Memory B cell (primary cell): ENCODE measurements at regions not wholly inside any gene's neighbourhood (a gene's known extent, or its start where the extent isn't known, plus 50 kb on each side); places are given as distances from the start of the nearest gene placed in this dataset.
A peak's percentile ranks its signal among the peaks of the same experiment; 100 is the strongest.
"Not testable (repeated sequence)": the region's sequence is repeated elsewhere in the genome, so short reads cannot be mapped to it uniquely, and the experiment has no call there.

Experiments used
- ATAC-seq: fragments of 150-1000 bp; cut with Tn5 transposase; 2 replicates; pipeline ENCODE4 v1.10.0; 2021; ENCODE audit warnings: low read depth, mild to moderate bottlenecking, moderate library complexity
- DNase-seq, 2 donors: peaks; one replicate each; pipeline ENCODE4 v3.0.0; 2022; ENCODE audit warnings: low spot score in 2 of 2
- H3K27ac Mint-ChIP-seq: one replicate; pipeline ENCODE4 v1.8.0; 2022; ENCODE audit warnings: mild to moderate bottlenecking, moderate library complexity, mixed read lengths
- H3K27me3 Mint-ChIP-seq: one replicate; pipeline ENCODE4 v1.8.0; 2022; ENCODE audit warnings: mixed read lengths
- H3K36me3 Mint-ChIP-seq: one replicate; pipeline ENCODE4 v1.8.0; 2022; ENCODE audit warnings: mild to moderate bottlenecking, mixed read lengths
- H3K4me1 Mint-ChIP-seq: one replicate; pipeline ENCODE4 v1.8.0; 2022; ENCODE audit warnings: mixed read lengths
- H3K4me3 Mint-ChIP-seq: one replicate; pipeline ENCODE4 v1.8.0; 2022; ENCODE audit warnings: mild to moderate bottlenecking, moderate library complexity, mixed read lengths
- H3K9me3 Mint-ChIP-seq: one replicate; pipeline ENCODE4 v1.8.0; 2022; ENCODE audit warnings: mixed read lengths

DNA sequence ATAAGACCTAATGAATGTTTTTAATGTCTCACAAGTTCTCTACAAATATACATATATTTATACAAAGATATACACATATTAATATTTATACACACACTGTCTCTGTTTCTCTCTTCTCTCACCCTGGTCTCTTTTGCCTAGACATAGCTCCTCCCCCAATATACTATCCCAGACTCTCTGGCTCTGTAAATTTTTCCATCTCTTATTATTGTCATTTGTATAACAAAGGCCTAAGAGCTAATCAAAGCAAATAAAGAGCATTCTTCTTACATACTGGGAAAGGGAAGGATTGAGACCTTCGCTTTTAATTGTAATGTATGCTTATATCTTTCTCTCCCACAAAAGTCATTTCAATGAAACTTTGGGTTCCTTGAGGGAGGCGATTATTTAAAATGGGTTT is 318.1 kb downstream of the ADAMTS20 start:
- ATAC-seq (no peak), DNase-seq (no peak)
- no peak overlapping the region for H3K27ac Mint-ChIP-seq
- peaks cover 2% of the 10 kb centered on the region for H3K9me3 Mint-ChIP-seq
- no peak overlapping the region for H3K4me3 Mint-ChIP-seq
- no peaks in the 10 kb centered on the region for H3K27me3 Mint-ChIP-seq
- peaks cover 10% of the 10 kb centered on the region for H3K4me1 Mint-ChIP-seq
- H3K36me3 Mint-ChIP-seq, result no peaks in the 10 kb centered on the region

- no peaks in the 10 kb centered on the region for H3K9me3 Mint-ChIP-seq
- no peak overlapping the region for H3K4me3 Mint-ChIP-seq
- H3K36me3 Mint-ChIP-seq, result peaks cover 2% of the 10 kb centered on the region
- H3K27me3 Mint-ChIP-seq, result peaks cover 10% of the 10 kb centered on the region
- DNase-seq, result no peak
- ATAC-seq, result no peak
- H3K27ac Mint-ChIP-seq, result no peak overlapping the region
- no peaks in the 10 kb centered on the region for H3K4me1 Mint-ChIP-seq
Measured at GRCh38 chr12:43226151-43226550, 325.9 kb downstream of the ADAMTS20 start.

DNA sequence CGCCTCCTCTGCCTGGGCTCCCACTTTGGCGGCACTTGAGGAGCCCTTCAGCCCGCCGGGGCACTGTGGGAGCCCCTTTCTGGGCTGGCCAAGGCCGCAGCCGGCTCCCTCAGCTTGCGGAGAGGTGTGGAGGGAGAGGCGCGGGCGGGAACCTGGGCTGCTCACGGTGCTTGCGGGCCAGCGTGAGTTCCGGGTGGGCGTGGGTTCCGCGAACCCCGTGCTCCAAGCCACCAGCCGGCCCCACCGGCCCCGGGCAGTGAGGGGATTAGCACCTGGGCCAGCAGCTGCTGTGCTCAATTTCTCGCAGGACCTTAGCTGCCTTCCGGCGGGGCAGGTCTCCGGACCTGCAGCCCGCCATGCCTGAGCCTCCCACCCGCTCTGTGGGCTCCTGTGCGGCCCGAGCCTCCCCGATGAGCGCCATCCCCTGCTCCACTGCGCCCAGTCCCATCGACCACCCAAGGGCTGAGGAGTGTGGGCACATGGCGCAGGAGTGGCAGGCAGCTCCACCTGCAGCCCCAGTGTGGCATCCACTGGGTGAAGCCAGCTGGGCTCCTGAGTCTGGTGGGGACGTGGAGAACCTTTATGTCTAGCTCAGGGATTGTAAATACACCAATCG is 327.7 kb downstream of the ADAMTS20 start:
- not testable (repeated sequence) for DNase-seq, H3K36me3 Mint-ChIP-seq, ATAC-seq, H3K4me3 Mint-ChIP-seq, H3K9me3 Mint-ChIP-seq, H3K27ac Mint-ChIP-seq, H3K4me1 Mint-ChIP-seq
- H3K27me3 Mint-ChIP-seq, result peaks cover 10% of the 10 kb centered on the region

DNA sequence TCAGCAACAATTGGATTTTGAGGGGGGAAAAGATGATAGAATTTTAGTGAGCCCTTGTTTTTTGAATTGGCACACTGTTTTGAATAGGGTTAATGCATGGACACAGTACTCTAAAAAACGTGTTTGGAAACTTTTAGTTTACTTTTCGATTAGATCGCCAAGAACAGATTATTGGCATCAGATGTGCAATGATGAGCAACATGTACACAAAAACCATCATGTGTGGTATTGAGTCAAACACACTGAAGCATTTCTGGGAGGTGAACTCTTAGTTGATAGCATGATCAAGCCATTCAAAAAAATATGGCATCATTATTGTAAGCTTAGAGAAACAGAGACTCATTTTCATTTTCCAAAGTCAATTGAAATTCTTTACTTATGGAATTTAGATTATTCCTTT is 329.2 kb downstream of the ADAMTS20 start:
- DNase-seq (no peak), ATAC-seq (no peak)
- Mint-ChIP-seq H3K27me3 (peaks cover 10% of the 10 kb centered on the region), H3K4me1 (no peaks in the 10 kb centered on the region), H3K9me3 (no peaks in the 10 kb centered on the region), H3K27ac (no peak overlapping the region), H3K4me3 (no peak overlapping the region), H3K36me3 (peaks cover 2% of the 10 kb centered on the region)

DNA sequence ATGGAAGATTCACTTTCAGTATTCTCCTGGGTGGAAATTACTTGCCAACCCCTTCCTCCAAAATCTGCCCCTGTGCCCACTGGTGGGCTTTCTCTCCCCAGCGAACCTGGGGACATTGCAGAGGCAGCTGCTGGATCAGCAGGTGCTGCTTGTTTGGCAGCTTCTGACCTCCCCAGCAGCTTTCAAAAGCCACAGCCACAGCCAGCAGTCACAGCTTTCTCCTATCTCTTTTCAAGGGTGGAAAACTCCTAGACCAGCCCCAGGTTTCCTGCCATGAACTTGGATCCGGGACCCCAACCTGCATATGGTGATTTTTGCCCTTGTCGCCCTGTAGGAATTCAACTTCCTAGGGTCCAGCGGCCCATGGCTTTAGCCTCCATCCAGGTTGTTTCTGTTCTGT is 330.8 kb downstream of the ADAMTS20 start:
- DNase-seq, result no peak
- ATAC-seq, result no peak
- Mint-ChIP-seq H3K9me3 (no peaks in the 10 kb centered on the region), H3K4me3 (no peak overlapping the region), H3K4me1 (no peaks in the 10 kb centered on the region), H3K27ac (no peak overlapping the region), H3K36me3 (no peaks in the 10 kb centered on the region), H3K27me3 (peaks cover 8% of the 10 kb centered on the region)

- Mint-ChIP-seq H3K27ac (no peak overlapping the region), H3K27me3 (peaks cover 2% of the 10 kb centered on the region), H3K4me3 (no peak overlapping the region), H3K4me1 (peaks cover 2% of the 10 kb centered on the region), H3K9me3 (no peaks in the 10 kb centered on the region), H3K36me3 (no peaks in the 10 kb centered on the region)
- no peak for DNase-seq
- no peak for ATAC-seq
Measured at GRCh38 chr12:43216490-43216889, 335.5 kb downstream of the ADAMTS20 start.

DNA sequence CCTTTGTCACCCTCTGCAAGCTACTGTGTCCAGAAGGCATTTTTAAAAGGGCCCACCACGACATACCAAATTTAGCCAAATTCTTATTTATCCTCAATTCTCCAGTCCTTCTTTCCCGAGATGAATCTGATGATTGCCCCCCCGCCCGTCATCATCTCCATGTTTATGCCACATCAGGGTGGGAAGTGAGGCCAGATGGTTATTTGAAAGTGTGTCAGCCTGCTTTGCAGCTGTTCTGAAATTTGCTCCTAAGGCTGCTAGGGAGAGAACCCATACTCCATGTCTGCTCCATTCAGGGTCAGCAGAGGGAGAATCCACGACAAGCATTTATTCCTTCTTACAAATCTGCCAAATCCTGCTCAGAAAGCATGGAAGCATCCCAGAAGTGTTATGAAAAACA is 337.8 kb downstream of the ADAMTS20 start:
- Mint-ChIP-seq H3K36me3 (no peaks in the 10 kb centered on the region), H3K4me3 (no peak overlapping the region), H3K9me3 (no peaks in the 10 kb centered on the region), H3K4me1 (peaks cover 8% of the 10 kb centered on the region), H3K27ac (no peak overlapping the region), H3K27me3 (peaks cover 2% of the 10 kb centered on the region)
- DNase-seq (no peak), ATAC-seq (no peak)

DNA sequence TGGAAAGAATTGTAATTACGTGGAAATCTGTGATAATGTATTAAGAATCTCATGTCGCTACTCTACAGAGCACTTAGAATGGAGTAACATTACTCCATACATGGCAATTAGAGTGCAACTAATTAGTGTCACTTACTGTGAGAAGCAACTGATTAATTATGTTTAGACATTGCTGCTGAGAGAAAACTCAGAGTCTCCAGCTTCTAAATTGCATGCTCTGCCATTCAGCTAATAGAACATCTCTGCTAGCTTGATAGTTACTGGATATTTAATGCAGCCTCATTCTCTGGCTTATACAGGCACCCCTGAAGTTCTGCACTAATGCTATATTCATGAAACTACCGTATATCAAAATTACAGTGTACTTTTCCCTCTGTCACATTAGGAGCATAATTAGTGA is 338.4 kb downstream of the ADAMTS20 start:
- H3K9me3 Mint-ChIP-seq, result no peaks in the 10 kb centered on the region
- H3K36me3 Mint-ChIP-seq, result no peaks in the 10 kb centered on the region
- peaks cover 2% of the 10 kb centered on the region for H3K27me3 Mint-ChIP-seq
- no peak overlapping the region for H3K4me3 Mint-ChIP-seq
- no peak overlapping the region for H3K27ac Mint-ChIP-seq
- ATAC-seq (no peak), DNase-seq (no peak)
- H3K4me1 Mint-ChIP-seq, result peaks cover 8% of the 10 kb centered on the region

DNA sequence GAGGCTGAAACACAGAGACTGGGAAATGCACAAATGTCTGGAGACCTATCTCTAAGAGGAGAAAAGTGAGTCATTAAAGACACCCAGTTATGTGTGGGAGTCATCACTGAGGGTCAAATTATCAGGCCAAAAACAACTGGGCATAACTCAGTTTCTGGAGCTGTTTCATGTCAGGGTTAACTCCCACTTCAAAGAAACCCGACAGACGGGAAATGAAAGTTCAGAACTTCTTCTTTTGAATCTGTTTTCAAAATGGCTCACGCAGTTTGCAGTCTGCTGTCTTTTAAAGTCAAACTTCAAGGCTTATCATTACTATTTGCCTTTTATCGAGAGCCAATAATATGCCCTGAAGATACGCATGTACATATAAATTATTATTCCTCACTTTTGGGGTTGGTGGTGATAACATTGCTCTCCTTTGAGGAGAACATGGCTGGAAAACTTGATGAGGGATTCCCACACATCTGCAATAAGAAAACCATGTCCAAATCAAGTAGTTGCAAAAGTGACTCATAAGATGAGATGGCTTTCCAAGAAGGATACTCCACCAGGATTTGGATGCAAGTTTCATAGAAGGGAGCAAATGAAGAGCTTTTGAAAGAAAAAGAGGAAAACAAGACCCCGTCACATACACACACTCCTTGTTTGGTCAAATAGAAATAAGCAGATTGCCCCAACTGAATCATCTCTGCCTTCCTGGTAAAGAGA is 341.4 kb downstream of the ADAMTS20 start:
- H3K4me1 Mint-ChIP-seq, result peaks cover 11% of the 10 kb centered on the region
- H3K9me3 Mint-ChIP-seq, result peaks cover 1% of the 10 kb centered on the region
- peak; percentile 92 for ATAC-seq
- peak overlapping the region; percentile 25 for H3K4me3 Mint-ChIP-seq
- H3K27me3 Mint-ChIP-seq, result no peaks in the 10 kb centered on the region
- no peaks in the 10 kb centered on the region for H3K36me3 Mint-ChIP-seq
- DNase-seq, result peak in 1 of 2 donors; percentile 9
- H3K27ac Mint-ChIP-seq, result peak overlapping the region; percentile 22

GRCh38 chr12:43208627-43209026 is 343.4 kb downstream of the ADAMTS20 start:
- no peak overlapping the region for H3K4me3 Mint-ChIP-seq
- H3K4me1 Mint-ChIP-seq, result peaks cover 11% of the 10 kb centered on the region
- ATAC-seq, result no peak
- H3K9me3 Mint-ChIP-seq, result peaks cover 3% of the 10 kb centered on the region
- H3K27me3 Mint-ChIP-seq, result no peaks in the 10 kb centered on the region
- DNase-seq, result no peak
- H3K36me3 Mint-ChIP-seq, result no peaks in the 10 kb centered on the region
- no peak overlapping the region for H3K27ac Mint-ChIP-seq

- no peaks in the 10 kb centered on the region for H3K36me3 Mint-ChIP-seq
- peaks cover 11% of the 10 kb centered on the region for H3K4me1 Mint-ChIP-seq
- ATAC-seq (no peak), DNase-seq (no peak)
- no peaks in the 10 kb centered on the region for H3K27me3 Mint-ChIP-seq
- no peak overlapping the region for H3K27ac Mint-ChIP-seq
- no peak overlapping the region for H3K4me3 Mint-ChIP-seq
- H3K9me3 Mint-ChIP-seq, result peaks cover 3% of the 10 kb centered on the region
Measured at GRCh38 chr12:43208221-43208620, 343.8 kb downstream of the ADAMTS20 start.

- peaks cover 8% of the 10 kb centered on the region for H3K4me1 Mint-ChIP-seq
- H3K4me3 Mint-ChIP-seq, result no peak overlapping the region
- H3K27ac Mint-ChIP-seq, result no peak overlapping the region
- no peaks in the 10 kb centered on the region for H3K36me3 Mint-ChIP-seq
- DNase-seq (no peak), ATAC-seq (no peak)
- peaks cover 3% of the 10 kb centered on the region for H3K9me3 Mint-ChIP-seq
- peaks cover 4% of the 10 kb centered on the region for H3K27me3 Mint-ChIP-seq
Measured at GRCh38 chr12:43206396-43206795, 345.6 kb downstream of the ADAMTS20 start.

DNA sequence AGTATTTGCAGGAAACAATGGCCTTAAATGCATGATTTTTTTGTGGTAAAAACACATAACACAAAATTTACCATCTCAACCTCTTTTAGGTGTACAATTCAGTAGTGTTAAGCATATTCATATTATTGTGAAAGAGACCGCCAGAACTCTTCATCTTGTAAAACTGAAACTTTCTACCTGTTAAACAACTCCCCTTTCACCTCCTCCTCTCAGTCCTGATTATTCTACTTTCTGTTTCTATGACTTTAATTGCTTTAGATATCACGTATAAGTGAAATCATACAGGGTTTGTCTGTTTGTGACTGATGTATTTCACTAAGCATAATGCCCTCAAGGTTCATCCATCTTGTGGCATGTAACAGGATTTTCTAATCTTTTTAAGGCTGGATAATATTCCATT is 353.4 kb downstream of the ADAMTS20 start:
- H3K36me3 Mint-ChIP-seq, result no peaks in the 10 kb centered on the region
- no peak overlapping the region for H3K4me3 Mint-ChIP-seq
- no peak for DNase-seq
- H3K9me3 Mint-ChIP-seq, result no peaks in the 10 kb centered on the region
- peaks cover 4% of the 10 kb centered on the region for H3K27me3 Mint-ChIP-seq
- no peak overlapping the region for H3K27ac Mint-ChIP-seq
- H3K4me1 Mint-ChIP-seq, result peaks cover 3% of the 10 kb centered on the region
- ATAC-seq, result no peak

DNA sequence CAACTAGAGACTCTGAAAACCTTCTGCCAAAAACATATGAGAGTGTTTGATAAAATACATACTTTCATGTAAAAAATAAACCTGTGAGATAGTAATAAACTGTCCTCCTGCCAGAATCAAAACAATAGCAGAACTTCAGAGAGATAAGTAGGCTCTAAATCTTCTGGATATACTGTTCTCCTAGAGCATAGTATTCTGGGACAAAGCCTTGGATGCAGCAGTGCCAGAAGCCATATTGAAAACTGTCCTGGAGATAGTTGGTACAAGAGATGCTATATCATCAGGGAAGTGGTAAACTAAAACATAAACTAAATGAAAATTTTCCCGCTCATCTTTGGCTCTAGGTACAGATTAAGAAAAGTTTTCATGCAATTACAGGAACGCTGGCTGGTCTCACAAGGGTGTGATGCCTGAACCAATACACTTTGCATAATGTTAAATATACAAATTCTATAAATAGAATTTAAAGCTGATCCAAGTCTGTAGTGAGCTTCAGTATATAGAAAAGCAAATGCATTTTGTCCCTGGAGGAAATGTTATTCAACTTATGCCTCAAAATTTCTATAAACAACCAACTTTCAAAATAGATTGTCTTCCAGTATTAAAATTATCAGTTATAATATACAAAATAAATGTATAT is 355.6 kb downstream of the ADAMTS20 start:
- Mint-ChIP-seq H3K27ac (no peak overlapping the region), H3K36me3 (no peaks in the 10 kb centered on the region), H3K4me3 (no peak overlapping the region), H3K4me1 (peaks cover 3% of the 10 kb centered on the region), H3K9me3 (no peaks in the 10 kb centered on the region), H3K27me3 (no peaks in the 10 kb centered on the region)
- DNase-seq (no peak), ATAC-seq (no peak)
